ENCODE measurements at regions not wholly inside any gene's neighbourhood (a gene's known extent, or its start where the extent isn't known, plus 50 kb on each side); places are given as distances from the start of the nearest gene placed in this dataset.

GRCh38 chr15:36501063-36501678, 78.3 kb upstream of the CDIN1 start:
- no peak for TF ChIP-seq POLR2A (IDR thresholded peaks at IDR 0.05)
- TF ChIP-seq CTCF (IDR thresholded peaks at IDR 0.05) = peak in 5 of 7 experiments; percentile 15 to 71 (median 47)
